ENCODE measurements at regions not wholly inside any gene's neighbourhood (a gene's known extent, or its start where the extent isn't known, plus 50 kb on each side); places are given as distances from the start of the nearest gene placed in this dataset.

DNA sequence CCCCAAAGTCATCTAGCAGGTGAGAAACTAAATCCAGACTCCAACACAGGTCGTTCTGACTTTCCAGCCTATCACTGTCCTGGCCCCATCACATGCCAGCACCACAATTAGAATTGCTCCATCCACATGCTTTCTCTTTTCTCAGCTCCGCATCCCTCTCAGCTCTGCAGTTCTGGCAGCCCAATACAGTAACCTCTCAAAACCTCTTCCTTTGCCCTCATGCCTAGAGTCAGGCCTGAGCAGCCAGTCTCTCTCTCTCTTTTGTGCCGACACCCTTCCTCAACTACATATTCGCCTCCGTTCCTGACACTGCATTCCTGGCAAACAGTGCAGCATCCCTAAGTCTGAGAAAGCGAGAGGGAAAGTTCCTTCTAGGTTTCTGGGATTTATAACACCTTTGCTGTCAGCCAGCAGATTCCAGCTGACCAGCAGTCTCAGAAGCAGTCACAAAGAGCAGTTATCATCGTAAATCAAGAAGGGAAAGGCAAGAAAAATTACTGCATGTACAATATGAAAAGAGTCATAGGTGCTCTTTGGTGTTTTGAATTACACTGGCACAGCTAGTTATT is 258.0 kb downstream of the FAT3 start:
- Histone ChIP-seq H3K79me2 (ENCODE audit: control insufficient read depth, insufficient read depth, low read length) (no peaks in the 10 kb centered on the region), H3K4me2 (ENCODE audit: extremely low read depth, insufficient read depth, low read length) (no peak overlapping the region), H3K9ac (ENCODE audit: insufficient read depth, low read length) (no peak overlapping the region), H3K9me3 (ENCODE audit: control insufficient read depth, insufficient read depth, low read depth, low read length) (no peaks in the 10 kb centered on the region), H3K27ac (ENCODE audit: insufficient read depth, low read length) (no peak overlapping the region), H4K20me1 (ENCODE audit: control insufficient read depth, extremely low read depth, insufficient read depth, low read length) (no peaks in the 10 kb centered on the region), H3K4me1 (ENCODE audit: control insufficient read depth, extremely low read depth, insufficient read depth, low read length) (no peaks in the 10 kb centered on the region), H3K36me3 (ENCODE audit: control insufficient read depth, insufficient read depth, low read length) (no peaks in the 10 kb centered on the region), H3K27me3 (ENCODE audit: control insufficient read depth, insufficient read depth, low read length) (no peaks in the 10 kb centered on the region), H3K4me3 (replicated peaks in 1 of 4; ENCODE audit: control extremely low read depth in 1 of 4, insufficient read depth in 1 of 4, low read depth in 3 of 4, low read length in 4 of 4) (no peak overlapping the region), H2AFZ (ENCODE audit: low read length) (no peak overlapping the region)
- TF ChIP-seq CTCF (conservative IDR thresholded peaks at IDR 0.05 in 1 of 2, IDR thresholded peaks at IDR 0.05 in 1 of 2; ENCODE audit: low read depth in 1 of 2, low read length in 2 of 2) (no peak), EZH2 (IDR thresholded peaks at IDR 0.05; ENCODE audit: low read length, missing control alignments) (no peak)
- no peak for DNase-seq (ENCODE audit: low read depth in 2 of 2)

GRCh38 chr11:92484570-92484969 is 260.0 kb downstream of the FAT3 start:
- no peaks in the 10 kb centered on the region for H3K9me3 ChIP-seq (ENCODE audit: control insufficient read depth, insufficient read depth, low read depth, low read length)
- TF ChIP-seq CTCF (conservative IDR thresholded peaks at IDR 0.05 in 1 of 2, IDR thresholded peaks at IDR 0.05 in 1 of 2; ENCODE audit: low read depth in 1 of 2, low read length in 2 of 2) (no peak), EZH2 (IDR thresholded peaks at IDR 0.05; ENCODE audit: low read length, missing control alignments) (no peak)
- H3K9ac ChIP-seq (ENCODE audit: insufficient read depth, low read length): no peak overlapping the region
- no peaks in the 10 kb centered on the region for H3K36me3 ChIP-seq (ENCODE audit: control insufficient read depth, insufficient read depth, low read length)
- H3K27me3 ChIP-seq (ENCODE audit: control insufficient read depth, insufficient read depth, low read length): no peaks in the 10 kb centered on the region
- no peaks in the 10 kb centered on the region for H4K20me1 ChIP-seq (ENCODE audit: control insufficient read depth, extremely low read depth, insufficient read depth, low read length)
- no peak for DNase-seq (ENCODE audit: low read depth in 2 of 2)
- H3K4me1 ChIP-seq (ENCODE audit: control insufficient read depth, extremely low read depth, insufficient read depth, low read length): no peaks in the 10 kb centered on the region
- H2AFZ ChIP-seq (ENCODE audit: low read length): no peak overlapping the region
- no peak overlapping the region for H3K27ac ChIP-seq (ENCODE audit: insufficient read depth, low read length)
- H3K4me3 ChIP-seq (replicated peaks in 1 of 4; ENCODE audit: control extremely low read depth in 1 of 4, insufficient read depth in 1 of 4, low read depth in 3 of 4, low read length in 4 of 4): no peak overlapping the region
- no peaks in the 10 kb centered on the region for H3K79me2 ChIP-seq (ENCODE audit: control insufficient read depth, insufficient read depth, low read length)
- H3K4me2 ChIP-seq (ENCODE audit: extremely low read depth, insufficient read depth, low read length): no peak overlapping the region

- H3K4me1 ChIP-seq (ENCODE audit: control insufficient read depth, extremely low read depth, insufficient read depth, low read length): no peaks in the 10 kb centered on the region
- no peaks in the 10 kb centered on the region for H3K9me3 ChIP-seq (ENCODE audit: control insufficient read depth, insufficient read depth, low read depth, low read length)
- no peaks in the 10 kb centered on the region for H4K20me1 ChIP-seq (ENCODE audit: control insufficient read depth, extremely low read depth, insufficient read depth, low read length)
- H2AFZ ChIP-seq (ENCODE audit: low read length): no peak overlapping the region
- H3K27ac ChIP-seq (ENCODE audit: insufficient read depth, low read length): no peak overlapping the region
- no peak overlapping the region for H3K9ac ChIP-seq (ENCODE audit: insufficient read depth, low read length)
- H3K27me3 ChIP-seq (ENCODE audit: control insufficient read depth, insufficient read depth, low read length): no peaks in the 10 kb centered on the region
- H3K4me2 ChIP-seq (ENCODE audit: extremely low read depth, insufficient read depth, low read length): no peak overlapping the region
- no peak overlapping the region for H3K4me3 ChIP-seq (replicated peaks in 1 of 4; ENCODE audit: control extremely low read depth in 1 of 4, insufficient read depth in 1 of 4, low read depth in 3 of 4, low read length in 4 of 4)
- TF ChIP-seq CTCF (conservative IDR thresholded peaks at IDR 0.05 in 1 of 2, IDR thresholded peaks at IDR 0.05 in 1 of 2; ENCODE audit: low read depth in 1 of 2, low read length in 2 of 2): no peak
- TF ChIP-seq EZH2 (IDR thresholded peaks at IDR 0.05; ENCODE audit: low read length, missing control alignments): no peak
- H3K36me3 ChIP-seq (ENCODE audit: control insufficient read depth, insufficient read depth, low read length): no peaks in the 10 kb centered on the region
- H3K79me2 ChIP-seq (ENCODE audit: control insufficient read depth, insufficient read depth, low read length): no peaks in the 10 kb centered on the region
- no peak for DNase-seq (ENCODE audit: low read depth in 2 of 2)
These were observed 265.3 kb downstream of the FAT3 start for GRCh38 chr11:92489826-92490399.
